HG02623 (cell line): ENCODE measurements at regions not wholly inside any gene's neighbourhood (a gene's known extent, or its start where the extent isn't known, plus 50 kb on each side); places are given as distances from the start of the nearest gene placed in this dataset.

Experiments used
- ATAC-seq: cut with Tn5 transposase; IDR thresholded peaks from one replicate; pipeline ENCODE4 v1.9.1; 2021; ENCODE audit warnings: moderate library complexity; ENCODE audit not compliant: unreplicated experiment

DNA sequence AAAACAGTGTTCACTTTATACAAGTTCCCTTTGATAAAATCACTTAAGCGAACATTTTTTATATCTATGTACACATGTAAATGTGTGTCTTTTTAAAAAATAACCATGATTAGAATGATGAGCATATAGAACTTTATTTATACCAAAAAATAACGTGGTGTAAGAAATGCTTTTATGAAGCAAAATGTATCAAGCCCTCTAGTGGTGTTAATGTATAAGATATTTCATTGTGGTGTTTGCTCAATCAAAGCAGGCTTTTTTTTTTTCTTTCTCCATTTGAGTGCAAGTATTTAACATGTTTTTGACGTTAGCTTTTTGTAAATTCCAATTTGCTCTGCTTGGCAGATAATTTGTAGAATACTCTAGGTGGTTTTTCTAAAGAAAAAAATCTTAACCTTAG lies 2092.4 kb upstream of the TENM3 start:
- ATAC-seq: no peak

- ATAC-seq: no peak
Measured at GRCh38 chr4:180152831-180153230, 2090.4 kb upstream of the TENM3 start.

- no peak for ATAC-seq
Measured at GRCh38 chr4:180153587-180153986, 2089.6 kb upstream of the TENM3 start.

DNA sequence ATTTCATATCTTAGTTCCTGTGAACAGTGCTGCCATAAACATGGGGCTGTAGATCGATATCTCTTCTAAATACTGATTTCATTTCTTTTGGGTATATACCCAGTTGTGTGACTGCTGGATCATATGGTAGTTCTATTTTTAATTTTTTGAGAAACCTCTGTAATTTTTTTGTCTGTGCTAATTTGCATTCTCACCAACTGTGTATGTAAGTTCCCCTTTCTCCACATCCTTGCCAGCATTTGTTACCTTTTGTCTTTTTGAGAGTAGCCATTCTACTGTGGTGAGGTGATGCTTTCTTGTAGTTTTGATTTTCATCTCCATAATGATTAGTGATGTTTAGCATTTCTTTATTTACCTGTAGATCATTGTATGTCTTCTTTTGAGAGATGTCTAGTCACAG lies 2086.5 kb upstream of the TENM3 start:
- ATAC-seq: no peak

GRCh38 chr4:180160195-180160983 lies 2082.8 kb upstream of the TENM3 start:
- no peak for ATAC-seq

DNA sequence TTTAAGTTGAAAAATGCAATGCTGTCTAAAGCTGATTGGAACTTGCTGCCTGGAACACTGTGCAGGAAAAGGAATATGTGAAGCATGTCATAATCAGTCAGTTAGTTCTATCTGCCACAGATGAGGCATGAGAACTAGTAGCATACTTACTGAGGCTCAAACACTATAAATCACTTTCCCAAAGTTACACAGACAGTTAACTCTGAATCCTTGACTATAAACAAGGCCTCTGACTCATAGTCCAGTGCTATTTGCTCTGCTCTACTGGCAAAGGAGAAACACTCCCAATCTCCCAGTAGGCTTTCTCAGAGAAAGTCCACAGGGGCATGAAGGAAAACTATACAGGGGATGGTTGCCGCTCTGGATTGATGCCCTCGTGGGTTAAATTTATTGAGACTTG lies 2078.4 kb upstream of the TENM3 start:
- ATAC-seq: no peak

DNA sequence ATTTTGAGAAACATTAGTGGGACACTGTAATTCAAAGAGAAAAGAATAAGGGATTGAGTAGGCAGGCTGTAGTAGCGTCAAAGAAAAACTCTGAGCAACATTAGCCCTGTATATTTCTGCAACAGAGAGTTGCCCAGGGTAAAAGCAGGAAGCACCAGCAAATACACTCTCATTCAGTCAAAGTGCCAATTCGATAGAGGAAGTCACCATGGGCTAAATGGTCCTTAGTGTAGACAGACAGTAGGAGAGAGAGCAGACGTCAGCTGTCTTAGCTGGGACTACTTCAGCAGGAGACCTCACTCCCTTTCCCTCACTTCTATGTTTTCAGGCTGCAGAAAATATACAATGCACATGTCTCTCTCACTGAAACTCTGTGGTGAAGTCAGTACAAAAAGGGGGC lies 2073.8 kb upstream of the TENM3 start:
- ATAC-seq: no peak

DNA sequence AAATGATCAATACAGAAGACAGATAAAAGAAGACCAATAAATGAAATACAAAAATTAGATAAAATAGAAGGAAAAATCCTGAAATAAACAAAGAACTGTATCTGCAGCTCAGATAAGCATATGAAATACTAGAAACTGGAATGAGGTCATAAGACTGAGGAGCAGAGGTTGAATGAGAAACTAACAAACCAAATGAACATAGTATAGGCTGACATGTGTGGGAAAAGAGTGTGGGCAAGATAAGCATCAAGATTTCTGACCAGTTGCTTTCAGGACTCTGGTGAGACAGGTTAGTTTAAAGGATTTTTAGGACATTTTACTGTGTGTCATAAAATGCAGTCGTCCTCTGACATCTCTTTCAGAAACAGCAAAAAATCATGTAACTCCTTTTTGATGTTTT lies 2073.2 kb upstream of the TENM3 start:
- no peak for ATAC-seq

- ATAC-seq: no peak
Measured at GRCh38 chr4:180179146-180179545, 2064.1 kb upstream of the TENM3 start.

- no peak for ATAC-seq
Measured at GRCh38 chr4:180189666-180190065, 2053.5 kb upstream of the TENM3 start.

DNA sequence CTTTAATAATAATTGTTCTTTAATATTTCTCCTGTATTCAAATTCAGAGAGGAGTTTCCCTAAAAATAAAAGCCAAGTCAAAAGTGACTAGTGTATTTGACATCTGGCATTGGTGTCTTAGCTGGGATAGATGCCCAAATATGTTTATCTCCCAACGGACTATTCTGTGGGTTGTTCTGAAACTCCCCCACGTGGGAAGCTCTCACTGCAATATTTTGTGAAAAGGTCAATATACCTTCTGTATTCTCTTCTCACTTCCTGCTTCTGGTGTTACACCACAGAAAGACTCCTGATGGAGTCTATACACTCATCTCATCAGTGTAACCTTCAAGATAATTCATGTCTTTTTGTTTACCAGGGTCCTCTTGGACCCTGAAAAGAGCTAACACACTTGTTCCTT lies 2052.8 kb upstream of the TENM3 start:
- peak; percentile 67 for ATAC-seq

DNA sequence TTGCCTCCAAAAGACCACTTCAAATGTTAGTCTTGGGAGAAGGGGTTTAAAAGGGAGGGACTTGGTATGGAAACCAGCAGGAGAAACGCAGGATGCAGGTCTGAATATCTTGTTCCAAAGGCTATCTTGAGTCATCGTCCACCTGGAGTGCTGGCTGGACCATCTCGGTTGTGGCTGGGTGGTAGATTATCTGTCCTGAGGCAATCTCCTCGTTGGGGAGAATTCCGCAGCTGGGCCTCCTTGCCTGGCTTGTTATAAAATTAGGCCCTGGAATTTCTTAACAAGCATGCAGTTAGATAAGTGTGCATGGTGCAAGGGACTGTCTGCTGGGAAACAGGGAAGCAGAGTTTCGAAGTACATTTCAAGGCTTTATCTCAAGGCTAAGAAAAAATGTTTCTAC lies 2045.7 kb upstream of the TENM3 start:
- no peak for ATAC-seq

- peak; percentile 91 for ATAC-seq
Measured at GRCh38 chr4:180203349-180203748, 2039.9 kb upstream of the TENM3 start.

DNA sequence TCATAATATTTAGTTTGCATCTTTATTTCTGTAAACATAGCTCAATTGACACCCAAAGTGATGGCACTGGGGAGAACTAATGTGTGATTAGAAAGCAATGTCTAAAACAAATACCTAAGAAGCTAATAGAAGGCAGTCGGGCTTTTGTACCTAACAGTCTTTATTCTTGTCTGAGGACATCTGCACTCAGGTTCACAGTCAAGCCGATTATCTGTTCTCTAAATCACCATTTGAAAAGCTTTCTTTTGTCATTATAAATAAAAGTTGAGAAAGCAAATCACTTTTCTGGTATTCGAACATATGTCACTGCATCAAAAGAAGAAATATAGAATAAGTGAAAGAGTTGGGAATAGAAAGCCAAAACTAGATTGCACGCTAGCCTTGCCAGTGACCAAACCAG lies 2037.9 kb upstream of the TENM3 start:
- ATAC-seq: no peak

GRCh38 chr4:180207921-180208320 lies 2035.3 kb upstream of the TENM3 start:
- no peak for ATAC-seq

DNA sequence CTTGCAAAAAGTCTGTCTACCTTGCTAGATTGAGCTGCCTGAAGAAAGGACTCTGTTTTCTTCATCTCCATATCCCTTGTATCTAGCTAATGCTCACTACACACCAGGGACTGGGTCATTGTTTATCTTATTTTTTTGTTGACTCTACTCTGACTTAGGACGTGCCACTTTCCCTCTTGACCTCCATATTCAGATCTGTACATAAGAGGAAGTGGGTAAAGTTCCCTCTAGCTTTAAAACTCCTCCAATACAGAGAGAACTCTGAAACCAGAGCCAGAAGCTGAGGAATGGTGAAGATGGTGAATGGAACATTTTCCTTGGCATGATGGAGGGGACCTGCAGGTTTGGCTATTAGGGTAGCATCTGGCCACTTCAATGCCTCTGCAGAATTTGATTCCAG lies 2026.1 kb upstream of the TENM3 start:
- ATAC-seq: no peak

- ATAC-seq: no peak
Measured at GRCh38 chr4:180219080-180219479, 2024.1 kb upstream of the TENM3 start.

DNA sequence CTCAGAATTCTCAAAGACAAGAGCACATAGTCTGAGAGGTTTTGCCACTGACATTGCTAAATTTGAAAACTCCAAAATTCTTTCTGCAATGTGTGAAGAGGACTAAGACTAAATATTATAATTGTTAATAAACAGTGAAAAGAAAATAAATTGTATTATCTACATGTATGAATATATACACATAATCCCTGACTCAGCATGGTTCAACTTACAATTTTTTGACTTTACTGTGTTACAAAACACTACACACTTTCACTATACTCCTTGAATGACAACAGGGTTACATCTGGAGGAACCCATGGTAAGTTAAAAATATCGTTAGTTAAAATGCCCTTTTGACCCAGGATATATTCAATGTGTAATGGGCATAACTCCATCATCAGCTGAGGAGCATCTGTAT lies 2017.2 kb upstream of the TENM3 start:
- ATAC-seq: no peak

DNA sequence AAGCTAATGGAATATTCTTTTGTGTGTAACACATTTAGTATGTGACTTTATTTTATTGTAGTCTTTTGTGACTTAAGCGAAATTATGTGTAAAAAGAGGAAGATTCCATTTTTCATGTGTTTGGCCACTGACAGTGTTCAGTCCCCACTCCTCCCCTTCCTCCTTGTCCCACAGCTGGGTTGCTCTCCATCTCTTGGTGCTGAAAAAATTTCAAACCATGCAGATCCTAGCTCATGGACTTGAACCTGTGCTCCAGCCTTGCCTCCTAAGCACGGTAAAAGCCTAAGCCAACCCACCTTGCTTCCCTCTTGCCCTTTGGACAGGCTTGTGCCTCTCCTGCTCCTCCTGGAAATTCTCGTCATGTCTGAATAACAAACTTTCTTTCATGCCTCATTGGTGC lies 2008.5 kb upstream of the TENM3 start:
- no peak for ATAC-seq

DNA sequence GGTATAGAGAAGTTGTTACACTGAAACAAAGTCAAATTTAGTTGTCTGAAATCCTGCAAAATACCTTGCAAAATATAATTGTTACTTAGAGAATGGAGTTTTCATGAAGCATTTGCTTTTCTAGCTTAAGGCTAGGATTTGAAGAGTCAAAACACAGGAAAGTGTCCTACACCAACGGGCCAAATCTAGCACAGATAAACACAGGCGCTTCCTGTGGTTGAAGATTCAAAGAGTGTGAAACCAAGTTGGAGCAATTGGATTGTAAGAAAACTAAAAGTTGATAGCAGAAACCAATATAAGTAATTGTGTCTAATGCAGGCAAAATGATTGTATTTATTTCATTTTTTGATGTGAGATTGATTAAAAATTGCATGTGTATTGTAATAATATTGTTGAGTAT lies 2002.5 kb upstream of the TENM3 start:
- no peak for ATAC-seq

DNA sequence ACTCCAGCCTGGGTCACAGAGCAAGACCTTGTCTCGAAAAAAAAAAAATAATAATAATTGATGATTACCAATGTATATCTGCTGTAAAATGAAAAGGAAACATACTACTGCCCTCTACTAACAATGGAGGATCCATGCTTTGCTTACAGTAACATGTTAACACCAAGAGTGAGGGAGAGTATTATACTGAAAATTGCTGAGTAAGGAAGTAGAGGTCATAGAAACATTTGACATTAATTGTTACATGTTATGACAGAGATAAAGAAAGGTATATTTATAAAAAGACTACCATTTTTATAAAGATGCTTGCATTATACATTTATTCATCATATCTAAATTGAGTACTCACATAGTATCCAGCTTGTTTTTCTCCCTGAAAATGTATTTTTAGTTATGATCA lies 1989.8 kb upstream of the TENM3 start:
- no peak for ATAC-seq

- ATAC-seq: no peak
Measured at GRCh38 chr4:180261346-180261745, 1981.9 kb upstream of the TENM3 start.

DNA sequence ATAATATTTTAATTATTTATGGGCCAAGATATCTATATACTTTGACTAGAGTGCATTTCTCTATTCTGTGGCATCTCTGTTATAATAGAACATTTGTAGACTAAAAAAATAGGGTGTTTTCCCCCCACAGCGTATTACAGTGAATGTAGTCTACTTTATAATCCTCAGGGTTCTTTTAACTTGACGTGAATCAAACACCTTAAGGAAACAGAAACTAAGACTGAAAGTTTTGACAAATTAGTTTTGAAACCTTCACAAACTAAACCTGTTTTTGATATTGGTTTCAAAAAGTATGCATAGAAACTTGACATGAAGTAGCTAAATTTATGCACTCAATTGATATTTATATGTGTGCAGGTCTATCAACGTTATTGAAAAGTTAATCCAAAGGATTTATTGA lies 1963.1 kb upstream of the TENM3 start:
- peak; percentile 66 for ATAC-seq
